Fibroblast of skin of right biceps (primary cell): ENCODE measurements at regions not wholly inside any gene's neighbourhood (a gene's known extent, or its start where the extent isn't known, plus 50 kb on each side); places are given as distances from the start of the nearest gene placed in this dataset.
A peak's percentile ranks its signal among the peaks of the same experiment; 100 is the strongest.

Experiments used
- DNase-seq: peaks from one replicate; pipeline ENCODE4 v3.0.0-alpha.2; 2013

GRCh38 chr6:54010340-54011276 is 100.6 kb upstream of the MLIP start:
- DNase-seq, result peak; percentile 30

- DNase-seq, result no peak
Observed at GRCh38 chr6:54011277-54011648, 100.0 kb upstream of the MLIP start.

GRCh38 chr6:54013966-54014365 is 97.3 kb upstream of the MLIP start:
- no peak for DNase-seq

GRCh38 chr6:54014440-54014839 is 96.8 kb upstream of the MLIP start:
- DNase-seq, result no peak

GRCh38 chr6:54017877-54018276 is 93.4 kb upstream of the MLIP start:
- DNase-seq, result no peak

GRCh38 chr6:54018722-54019121 is 92.5 kb upstream of the MLIP start:
- no peak for DNase-seq

GRCh38 chr6:54019860-54020259 is 91.4 kb upstream of the MLIP start:
- no peak for DNase-seq

- DNase-seq, result no peak
Observed at GRCh38 chr6:54020334-54020733, 90.9 kb upstream of the MLIP start.

GRCh38 chr6:54026652-54027400 is 84.4 kb upstream of the MLIP start:
- DNase-seq, result no peak

- no peak for DNase-seq
Observed at GRCh38 chr6:54028170-54028569, 83.1 kb upstream of the MLIP start.

GRCh38 chr6:54029187-54029586 is 82.1 kb upstream of the MLIP start:
- no peak for DNase-seq

- no peak for DNase-seq
Observed at GRCh38 chr6:54031169-54031568, 80.1 kb upstream of the MLIP start.

- no peak for DNase-seq
Observed at GRCh38 chr6:54037277-54037779, 73.9 kb upstream of the MLIP start.

- no peak for DNase-seq
Observed at GRCh38 chr6:54040545-54040944, 70.7 kb upstream of the MLIP start.

- no peak for DNase-seq
Observed at GRCh38 chr6:54041239-54041638, 70.0 kb upstream of the MLIP start.

- no peak for DNase-seq
Observed at GRCh38 chr6:54043360-54043759, 67.9 kb upstream of the MLIP start.

GRCh38 chr6:54044059-54044458 is 67.2 kb upstream of the MLIP start:
- DNase-seq, result no peak

- no peak for DNase-seq
Observed at GRCh38 chr6:54048782-54049181, 62.5 kb upstream of the MLIP start.

GRCh38 chr6:54050750-54051149 is 60.5 kb upstream of the MLIP start:
- DNase-seq, result no peak

GRCh38 chr6:54053881-54054391 is 57.3 kb upstream of the MLIP start:
- DNase-seq, result peak; percentile 95

GRCh38 chr6:54056105-54056504 is 55.1 kb upstream of the MLIP start:
- DNase-seq, result no peak

GRCh38 chr6:54057058-54057457 is 54.2 kb upstream of the MLIP start:
- DNase-seq, result no peak

- DNase-seq, result no peak
Observed at GRCh38 chr6:54058236-54058635, 53.0 kb upstream of the MLIP start.

GRCh38 chr6:54059683-54060082 is 51.6 kb upstream of the MLIP start:
- no peak for DNase-seq
